ENCODE measurements at regions not wholly inside any gene's neighbourhood (a gene's known extent, or its start where the extent isn't known, plus 50 kb on each side); places are given as distances from the start of the nearest gene placed in this dataset.

DNA sequence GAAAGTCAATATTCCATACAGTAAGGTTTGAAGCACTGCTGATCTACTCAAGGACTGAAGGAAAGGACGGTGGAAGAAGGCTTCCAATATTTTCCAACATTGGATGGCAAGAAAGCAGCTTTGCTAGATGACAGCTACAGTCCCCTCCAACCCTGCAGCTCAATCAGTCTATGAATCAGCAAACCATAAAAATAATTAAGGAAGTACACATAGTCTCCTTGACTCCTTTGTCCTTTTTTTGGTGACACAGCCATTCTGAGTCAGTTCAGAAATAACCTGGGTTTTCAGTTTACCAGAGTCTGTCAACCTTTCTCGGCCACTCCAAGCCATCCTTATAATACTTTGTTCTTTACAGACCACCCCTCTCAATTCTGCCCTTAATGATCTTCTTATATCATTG lies 232.5 kb downstream of the IBTK start:
- TF ChIP-seq ZNF384 (IDR thresholded peaks at IDR 0.05) (no peak), FOXM1 (IDR thresholded peaks at IDR 0.05; ENCODE audit: borderline replicate concordance) (no peak), NFRKB (IDR thresholded peaks at IDR 0.05) (no peak), SUZ12 (IDR thresholded peaks at IDR 0.05) (no peak), SP1 (IDR thresholded peaks at IDR 0.05) (no peak), CTBP1 (IDR thresholded peaks at IDR 0.05; ENCODE audit: borderline replicate concordance) (no peak), ARNT (IDR thresholded peaks at IDR 0.05) (no peak), ELF4 (IDR thresholded peaks at IDR 0.05) (no peak)
